ENCODE measurements at regions not wholly inside any gene's neighbourhood (a gene's known extent, or its start where the extent isn't known, plus 50 kb on each side); places are given as distances from the start of the nearest gene placed in this dataset.
"Not testable (repeated sequence)": the region's sequence is repeated elsewhere in the genome, so short reads cannot be mapped to it uniquely, and the experiment has no call there.

DNA sequence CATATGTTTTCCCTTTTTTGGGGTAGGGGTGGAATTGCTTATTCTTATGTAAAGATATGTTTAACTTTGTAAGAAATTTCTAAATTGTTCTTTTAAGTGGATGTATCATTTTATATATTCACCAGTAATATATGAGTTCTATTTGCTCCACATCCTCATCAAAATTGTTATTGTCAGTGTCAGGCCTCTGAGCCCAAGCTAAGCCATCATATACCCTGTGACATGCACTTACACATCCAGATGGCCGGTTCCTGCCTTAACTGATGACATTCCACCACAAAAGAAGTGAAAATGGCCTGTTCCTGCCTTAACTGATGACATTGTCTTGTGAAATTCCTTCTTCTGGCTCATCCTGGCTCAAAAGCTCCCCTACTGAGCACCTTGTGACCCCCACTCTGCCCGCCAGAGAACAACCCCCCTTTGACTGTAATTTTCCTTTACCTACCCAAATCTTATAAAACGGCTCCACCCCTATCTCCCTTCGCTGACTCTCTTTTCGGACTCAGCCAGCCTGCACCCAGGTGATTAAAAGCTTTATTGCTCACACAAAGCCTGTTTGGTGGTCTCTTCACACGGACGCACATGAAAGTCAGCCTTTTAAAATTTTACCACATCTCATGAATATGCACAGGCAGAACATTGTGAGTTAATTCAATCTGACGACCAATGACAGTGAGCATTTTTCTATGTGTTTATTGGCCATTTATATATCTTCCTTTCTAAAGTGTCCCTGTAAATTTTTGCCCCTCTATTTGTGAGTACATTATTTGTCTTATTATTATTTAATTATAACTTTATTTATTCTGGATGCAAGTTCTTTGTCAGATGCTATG lies 176.8 kb downstream of the CDC14C start:
- not testable (repeated sequence) for DNase-seq

DNA sequence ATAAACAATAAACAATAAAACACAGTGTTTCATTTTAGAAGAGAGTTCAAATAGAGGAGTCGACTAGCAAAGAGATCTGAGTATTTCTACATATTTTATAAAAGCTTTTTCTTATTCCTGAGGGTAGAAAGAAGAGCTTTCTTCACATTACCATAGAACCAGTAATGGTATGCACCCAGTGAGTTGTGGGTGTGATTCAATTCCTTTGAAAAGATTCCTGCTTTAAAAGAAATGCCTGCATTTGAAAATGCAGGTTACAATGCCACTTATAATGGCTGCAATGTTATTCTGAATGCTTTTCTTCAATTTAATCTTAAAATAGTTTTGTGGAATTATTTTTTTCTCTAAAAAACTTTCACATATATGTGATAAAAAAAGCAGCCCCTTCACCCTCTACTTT lies 178.1 kb downstream of the CDC14C start:
- DNase-seq: no peak

DNA sequence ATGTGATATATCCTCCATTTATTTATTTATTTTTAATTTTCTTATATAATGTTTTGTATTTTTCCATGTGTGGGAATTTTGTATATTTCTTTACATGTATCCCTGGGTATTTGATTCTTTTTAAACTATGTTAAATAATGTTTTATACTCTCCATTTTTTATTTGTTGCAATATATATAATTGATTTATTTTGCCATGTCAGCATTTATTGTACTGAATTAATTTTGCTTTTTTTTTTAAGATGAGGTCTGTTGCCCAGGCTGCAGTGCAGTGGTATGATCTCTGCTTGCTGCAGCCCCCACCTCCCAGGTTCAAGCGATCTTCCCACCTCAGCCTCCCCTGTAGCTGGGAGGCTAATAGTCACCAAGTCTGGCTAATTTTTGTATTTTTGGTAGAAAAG lies 187.4 kb downstream of the CDC14C start:
- DNase-seq: no peak

DNA sequence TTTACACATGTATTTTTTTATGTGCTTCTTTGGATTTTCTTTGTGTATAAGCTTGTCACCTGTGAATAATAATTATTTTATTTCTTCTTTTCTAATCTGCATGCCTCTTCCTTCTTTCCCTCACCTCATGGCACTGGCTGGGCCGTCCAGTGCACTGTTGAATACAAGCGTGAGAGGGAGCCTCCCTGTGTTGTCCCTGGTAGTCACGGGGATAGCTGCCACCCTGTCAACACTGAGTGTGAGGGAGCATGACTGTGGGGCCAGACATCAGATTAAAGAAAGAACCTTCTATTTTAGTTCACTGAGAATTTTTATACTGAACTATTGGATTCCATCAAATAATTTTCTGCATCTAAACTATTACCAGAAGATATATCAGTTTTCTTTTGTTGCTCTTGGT lies 187.9 kb downstream of the CDC14C start:
- DNase-seq: no peak

DNA sequence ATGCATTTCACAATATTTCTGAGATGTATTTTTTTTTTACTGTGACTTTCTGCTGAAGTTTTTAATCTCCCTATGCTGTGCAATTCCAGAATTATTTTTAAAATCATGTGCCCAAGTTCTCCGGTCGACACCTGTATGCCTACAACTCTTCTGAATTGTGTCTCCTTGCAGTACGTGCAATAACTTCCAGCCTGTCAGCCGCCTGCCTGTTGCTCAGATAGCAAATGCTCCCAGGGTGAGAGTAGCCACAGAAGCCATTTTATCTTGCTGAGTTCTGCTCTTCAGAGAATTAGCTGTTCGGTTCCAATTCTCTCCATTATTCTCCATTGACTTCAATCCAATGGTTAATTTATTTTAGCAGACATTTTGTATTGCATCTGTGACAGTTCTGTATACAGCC lies 188.3 kb downstream of the CDC14C start:
- DNase-seq: no peak

DNA sequence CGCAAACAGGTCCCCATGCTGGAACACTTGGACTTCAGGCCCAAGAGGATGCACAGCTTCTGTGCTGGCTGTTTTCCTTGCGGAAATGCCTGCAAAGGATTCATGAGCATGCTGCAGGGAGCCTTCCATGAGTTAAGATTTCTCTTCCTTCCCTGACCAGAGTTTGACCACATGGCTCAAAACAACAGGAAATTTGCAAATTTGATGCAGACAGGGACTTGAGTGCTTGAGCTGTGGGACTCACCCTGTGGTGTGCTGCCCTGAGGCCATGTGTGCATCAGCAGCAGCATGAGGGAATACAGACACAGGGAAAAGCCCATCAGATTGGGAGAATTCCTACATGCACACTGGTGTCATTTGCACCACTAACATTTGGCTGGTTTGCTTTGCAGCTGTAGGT lies 195.4 kb downstream of the CDC14C start:
- no peak for DNase-seq

DNA sequence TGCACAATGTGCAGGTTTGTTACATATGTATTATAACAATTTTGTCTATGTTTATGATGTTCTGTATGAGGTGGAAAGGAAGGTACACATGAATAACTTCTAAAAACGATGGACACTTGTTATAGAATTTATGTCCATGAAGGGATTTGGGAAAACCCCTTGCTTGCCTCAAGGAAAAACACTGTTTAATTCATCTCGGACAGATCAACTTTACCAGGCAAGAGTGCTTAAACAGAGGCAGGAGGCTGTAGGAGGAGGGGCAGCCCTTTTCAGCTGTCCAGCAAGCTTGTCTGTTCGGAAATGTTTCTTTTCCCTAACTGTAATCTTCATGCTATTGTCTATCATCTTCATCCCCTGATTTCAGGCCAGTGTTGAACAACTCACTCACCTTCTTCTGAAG lies 200.9 kb downstream of the CDC14C start:
- DNase-seq: no peak

DNA sequence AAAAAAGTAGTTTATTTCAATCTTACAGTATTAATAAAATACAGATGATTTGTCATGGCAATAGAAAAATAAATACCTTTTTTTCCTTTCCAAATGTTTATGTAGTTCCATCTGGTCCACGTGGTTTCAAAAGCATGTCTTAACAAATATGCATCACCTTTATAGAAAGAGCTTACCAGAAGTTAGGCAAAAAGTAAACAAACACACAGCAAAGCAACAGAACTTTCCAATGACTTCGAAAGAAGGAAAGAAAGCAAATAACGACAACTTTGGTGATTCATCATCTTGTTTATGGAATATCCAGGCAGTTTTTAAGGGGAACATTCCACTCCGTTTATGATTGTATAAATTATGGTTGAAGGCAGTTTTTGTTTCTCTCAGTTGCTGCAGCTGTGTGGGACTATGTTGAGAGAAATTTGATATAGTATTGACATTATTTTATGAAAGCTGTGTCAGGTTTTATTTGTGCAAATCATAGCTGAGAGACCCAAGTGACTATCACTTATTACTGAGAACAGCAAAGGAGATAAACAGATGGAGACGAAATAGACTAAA lies 203.1 kb downstream of the CDC14C start:
- DNase-seq: no peak

DNA sequence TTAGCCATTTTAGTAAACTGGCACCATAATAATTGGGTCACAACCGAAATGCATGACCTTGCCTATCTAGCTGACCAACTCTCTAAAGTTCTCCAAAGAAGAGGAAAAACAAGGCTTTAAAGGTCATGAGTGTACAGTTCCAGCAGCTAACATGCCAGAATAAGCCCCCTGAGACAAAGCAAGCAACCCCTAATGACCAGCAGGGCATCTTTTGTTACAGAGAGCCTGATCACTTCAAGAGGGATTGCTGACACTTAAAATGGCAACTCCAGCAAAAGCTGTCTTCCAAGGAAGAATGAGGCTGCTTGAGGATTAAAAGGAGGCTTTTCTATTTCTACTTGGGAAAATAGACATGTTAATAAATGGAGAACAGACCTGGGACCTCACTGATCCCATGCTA lies 213.6 kb downstream of the CDC14C start:
- no peak for DNase-seq

DNA sequence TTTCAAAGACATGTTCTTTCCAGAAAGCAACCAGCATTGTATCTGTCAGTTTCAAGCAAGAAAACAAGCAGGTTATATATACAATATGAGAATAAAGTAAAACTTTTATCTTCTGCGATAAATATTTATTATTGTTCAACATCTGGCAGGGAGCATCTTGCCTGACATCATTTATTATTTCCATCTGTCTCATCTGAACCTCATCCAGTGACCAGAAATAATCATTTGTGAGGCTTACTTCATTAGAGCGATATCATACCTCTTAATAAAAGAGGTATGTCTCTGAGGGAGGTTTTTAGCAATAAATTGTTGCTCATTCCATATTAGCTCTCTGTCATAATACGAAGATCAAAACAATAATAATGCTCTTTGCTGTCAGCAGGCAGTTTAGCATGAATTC lies 226.1 kb downstream of the CDC14C start:
- no peak for DNase-seq

DNA sequence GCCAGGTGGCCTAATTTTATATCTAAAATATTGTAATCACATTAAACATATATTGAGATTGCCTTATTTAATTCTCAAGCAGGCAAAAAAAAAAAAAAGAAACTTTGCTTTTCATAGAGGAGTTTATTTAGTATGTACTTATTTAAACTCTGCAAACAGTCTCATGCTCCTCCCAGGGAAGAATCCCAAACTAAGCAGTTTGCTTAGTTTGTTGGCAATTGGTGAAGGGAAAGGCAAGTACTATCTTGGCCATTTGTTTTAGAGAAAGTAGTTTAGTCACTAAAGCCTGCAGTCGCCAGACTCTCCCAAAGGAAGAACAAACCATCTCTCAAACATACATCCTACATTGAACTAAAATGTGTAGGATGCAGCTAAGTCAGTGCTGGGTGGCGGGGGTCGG lies 226.8 kb downstream of the CDC14C start:
- DNase-seq: no peak

DNA sequence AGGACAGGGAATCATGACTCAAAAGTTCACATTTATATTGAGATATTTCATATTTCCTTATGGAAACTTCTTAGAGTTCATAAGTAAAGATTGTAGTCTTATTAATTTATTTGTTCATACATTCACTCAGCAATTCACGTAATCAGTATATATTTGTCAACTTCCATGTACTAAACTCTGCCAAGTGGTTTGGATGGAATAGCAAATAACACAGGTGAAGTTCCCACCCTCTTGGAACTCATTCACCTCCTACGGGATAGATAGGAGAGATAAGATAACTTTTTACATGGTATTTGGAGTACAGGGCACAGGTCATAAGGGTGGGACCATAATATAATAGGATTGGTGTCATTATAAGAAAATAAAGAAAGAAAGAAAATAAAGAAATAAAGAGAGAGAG lies 234.0 kb downstream of the CDC14C start:
- no peak for DNase-seq

DNA sequence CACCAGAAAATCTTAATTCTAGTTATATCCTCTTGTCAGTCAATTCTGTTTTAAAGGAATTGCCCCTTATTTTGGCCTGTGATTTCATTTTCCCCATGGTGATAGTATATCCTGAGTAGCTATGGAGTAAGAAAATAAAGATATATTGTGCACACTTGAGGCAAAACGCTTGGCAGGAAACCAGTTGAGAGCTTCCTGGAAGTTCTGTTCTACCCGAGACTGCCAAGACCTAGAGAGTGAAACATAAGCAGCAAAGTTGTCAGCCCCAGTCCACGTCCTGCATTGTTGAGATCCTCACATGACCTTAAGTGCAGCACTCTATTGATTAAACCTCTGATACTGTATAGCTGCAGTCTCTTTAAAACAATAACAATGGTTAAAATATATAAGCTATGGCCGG lies 235.2 kb downstream of the CDC14C start:
- DNase-seq: no peak

DNA sequence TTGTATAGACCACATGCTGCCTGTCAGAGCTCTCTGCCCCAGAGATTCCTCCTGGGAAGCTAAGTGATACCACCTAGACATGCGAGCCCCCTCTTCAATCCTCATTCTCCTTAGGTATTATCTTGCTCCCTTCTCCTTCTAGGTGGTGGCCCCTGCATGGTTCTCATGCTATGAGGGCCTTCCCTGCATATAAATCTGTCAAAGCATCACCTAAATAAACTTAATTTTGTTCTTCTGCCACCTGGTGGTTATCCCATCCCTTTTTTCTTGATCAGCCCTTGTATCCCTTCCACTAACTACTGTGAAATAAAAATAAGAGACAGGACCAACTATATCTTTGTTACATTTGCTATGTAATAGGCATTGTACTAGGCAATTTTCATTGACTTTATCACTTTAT lies 242.1 kb downstream of the CDC14C start:
- no peak for DNase-seq

DNA sequence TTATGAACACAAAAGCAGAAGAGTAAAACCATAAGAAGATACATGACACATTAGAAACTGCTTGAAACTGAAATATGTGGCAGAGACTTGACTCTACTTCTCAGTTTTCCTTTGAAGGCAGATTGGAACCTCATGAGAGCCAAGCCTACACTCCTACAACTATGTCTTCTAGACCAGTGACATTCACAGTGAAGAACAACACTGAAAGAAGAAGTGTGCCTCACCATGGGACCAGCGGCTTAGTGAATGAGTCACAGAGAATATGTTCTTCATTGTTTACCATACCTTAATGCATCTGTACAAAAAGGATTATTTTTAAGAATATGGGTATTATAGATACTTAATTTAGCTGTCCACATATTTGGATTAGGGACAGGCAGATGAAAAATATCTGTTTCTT lies 248.3 kb downstream of the CDC14C start:
- no peak for DNase-seq

DNA sequence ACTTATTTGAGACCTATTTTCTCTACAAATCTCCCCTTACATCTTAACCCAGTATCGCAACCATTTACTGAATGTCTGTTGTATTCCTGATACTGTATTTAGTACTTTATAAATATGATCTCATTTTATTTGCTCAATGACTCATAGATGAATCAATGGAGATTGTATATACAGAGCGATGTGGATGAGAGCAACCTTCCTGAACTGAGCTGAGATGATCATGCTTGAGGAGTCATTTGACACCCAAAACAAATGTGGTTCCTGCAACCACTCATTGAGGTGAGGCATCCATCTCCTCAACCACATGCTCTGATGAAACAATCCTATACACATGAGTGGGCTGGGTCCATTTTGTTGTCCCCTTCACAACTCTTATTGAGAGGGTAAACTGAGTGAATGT lies 250.0 kb downstream of the CDC14C start:
- DNase-seq: no peak

DNA sequence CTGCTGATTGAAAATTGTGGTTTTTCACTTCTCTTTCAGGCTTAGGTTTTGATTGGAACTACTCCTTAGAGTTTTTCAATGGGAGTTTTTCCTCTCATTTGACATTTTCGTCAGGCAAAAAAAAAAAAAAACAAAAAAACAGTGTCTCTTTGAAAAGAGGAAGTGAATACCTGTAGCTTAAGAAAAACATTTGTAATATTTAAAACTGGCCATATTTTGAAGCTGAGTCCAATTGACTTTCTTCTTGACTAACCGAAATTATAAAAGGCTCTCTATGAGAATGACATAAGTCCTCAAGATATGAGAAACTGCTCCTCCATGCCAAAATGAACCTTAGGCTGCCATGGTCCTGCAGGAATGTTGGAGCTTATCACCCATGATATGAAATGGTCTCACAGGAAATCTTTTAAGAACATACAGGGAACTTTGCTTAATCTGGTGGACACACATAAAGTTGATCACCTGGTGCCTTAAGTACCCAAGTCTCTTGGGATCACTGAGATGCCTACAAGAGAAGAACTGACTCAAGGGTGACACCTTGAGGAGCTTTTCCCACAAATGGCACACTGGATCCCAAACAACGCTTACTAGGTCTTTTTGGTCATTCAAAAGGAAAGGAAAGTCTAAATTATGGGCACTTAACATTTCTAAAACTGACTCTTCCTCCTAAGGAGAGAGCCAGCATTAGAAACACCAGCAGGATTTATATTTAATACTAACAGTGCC lies 263.4 kb downstream of the CDC14C start:
- no peak for DNase-seq

DNA sequence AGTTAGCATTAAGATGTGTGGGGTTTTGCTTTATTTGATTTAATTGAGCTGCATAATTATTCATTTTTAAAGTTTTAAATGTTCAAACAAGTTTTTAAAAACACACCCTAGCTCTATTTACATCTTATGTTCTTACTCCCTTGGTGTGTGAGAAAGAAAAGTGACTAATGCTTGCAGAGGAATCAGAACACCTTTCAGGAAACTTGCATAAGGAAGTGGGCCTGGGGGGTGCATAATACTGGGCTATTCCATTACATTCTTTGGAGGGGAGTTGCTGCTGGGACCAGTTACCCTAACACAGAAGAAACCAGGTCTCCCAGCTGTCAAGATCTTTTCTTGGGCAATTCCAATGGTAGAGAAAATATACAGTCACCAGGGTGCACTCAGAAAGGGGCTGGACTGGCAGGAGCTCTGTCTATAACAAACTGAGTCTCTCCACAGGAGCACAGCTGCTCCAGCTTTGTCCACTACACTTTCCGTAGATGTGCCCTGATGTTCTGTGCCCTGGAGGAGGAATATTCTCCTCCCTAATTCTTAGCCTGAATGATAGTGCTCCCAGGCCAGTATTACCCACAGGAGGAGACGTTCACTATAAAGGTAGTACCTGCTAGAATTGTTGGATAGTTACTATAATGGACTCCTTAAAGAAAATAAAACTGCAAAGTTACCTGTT lies 304.2 kb downstream of the CDC14C start:
- no peak for DNase-seq

DNA sequence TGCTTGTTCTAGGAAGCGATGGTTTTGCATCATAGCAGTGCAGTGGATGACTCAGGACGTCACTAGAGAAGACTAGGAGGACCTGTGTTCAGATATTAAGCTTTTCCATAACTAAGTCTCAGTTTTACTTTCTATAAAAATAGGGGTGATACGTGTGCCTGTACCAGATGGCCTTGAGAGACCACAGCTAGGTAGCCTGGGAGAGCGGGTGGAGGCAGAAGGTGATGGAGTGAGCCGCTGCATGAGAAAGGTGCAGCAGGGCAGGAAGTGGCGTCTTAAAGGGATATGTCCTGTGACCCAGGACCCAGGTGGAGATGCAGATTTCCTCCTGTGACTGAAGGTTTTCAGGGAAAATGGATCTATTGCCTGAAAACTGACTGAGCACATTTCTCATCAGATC lies 304.9 kb downstream of the CDC14C start:
- no peak for DNase-seq

DNA sequence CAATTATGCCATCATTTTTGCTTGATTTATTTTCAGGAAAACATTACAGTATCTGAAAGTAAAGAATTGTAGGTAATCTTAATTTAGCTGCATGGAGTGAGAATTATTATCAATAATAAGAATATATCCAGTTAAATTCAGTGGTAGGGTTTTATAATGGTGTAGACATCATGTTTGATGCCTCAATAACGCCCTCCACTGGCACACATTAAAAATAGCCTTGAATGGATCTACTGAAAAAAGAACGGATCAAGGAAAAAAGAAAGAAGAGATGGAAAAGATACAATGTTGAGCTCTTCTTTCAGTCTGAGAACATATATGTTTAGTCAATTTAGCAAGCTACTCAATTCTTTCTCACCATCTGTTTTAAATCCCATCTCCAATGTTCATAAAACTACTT lies 319.2 kb downstream of the CDC14C start:
- DNase-seq: no peak

DNA sequence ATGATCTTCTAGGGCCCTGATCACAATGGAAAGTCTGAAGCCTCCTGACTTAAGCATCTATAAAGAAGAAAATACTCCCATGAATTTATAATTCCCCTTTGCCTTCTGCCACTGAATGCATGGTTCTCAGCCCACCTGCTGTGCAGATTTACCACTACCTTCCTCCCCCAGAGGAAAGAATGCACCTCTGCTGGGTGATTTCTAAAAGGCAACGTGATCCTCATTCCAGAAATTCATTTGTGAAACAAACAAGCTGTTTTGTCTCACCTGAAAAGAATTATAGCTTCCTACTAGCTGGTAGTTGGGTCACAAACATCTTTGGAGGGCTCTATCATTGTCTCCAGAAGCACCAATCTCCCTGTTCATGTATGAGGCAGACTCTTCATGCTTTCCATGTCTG lies 320.2 kb downstream of the CDC14C start:
- DNase-seq: no peak

DNA sequence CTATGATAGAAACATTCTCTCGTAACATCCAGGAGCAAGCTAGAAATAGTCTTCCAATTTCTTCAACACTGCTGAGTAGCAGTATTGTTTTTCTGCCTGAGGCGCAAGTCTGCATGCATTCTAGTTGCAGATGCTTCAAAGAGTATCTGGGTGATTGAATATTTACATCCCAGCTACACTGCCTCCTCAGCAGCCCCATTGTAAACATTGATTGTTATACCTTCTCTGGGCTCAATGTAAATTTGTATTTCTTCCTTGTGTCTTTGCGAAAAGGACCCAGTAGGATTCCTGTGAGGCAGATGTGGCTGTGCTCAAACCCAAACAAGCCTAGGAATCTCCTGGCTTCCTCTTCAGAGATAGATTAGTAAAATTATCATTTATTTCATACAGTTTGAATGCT lies 320.7 kb downstream of the CDC14C start:
- DNase-seq: no peak

DNA sequence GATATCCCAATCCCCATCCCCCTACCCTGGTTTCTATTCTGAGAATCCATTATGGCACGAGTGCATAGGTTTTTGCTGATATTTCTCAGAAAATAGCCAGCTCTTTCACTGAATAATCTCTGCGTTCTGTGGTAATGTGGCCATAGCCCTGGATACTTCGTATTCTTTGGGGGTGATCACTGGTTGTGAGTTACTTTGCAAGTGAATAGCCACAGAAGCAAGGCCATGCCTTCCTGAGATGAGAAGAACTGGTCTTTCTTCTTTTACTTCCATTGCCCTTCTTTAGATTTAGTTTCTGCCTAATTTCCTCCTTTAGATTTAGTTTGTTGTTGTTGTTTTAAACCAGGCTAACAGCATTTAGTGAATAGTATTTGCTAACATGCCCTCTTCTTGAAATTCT lies 323.4 kb downstream of the CDC14C start:
- no peak for DNase-seq

DNA sequence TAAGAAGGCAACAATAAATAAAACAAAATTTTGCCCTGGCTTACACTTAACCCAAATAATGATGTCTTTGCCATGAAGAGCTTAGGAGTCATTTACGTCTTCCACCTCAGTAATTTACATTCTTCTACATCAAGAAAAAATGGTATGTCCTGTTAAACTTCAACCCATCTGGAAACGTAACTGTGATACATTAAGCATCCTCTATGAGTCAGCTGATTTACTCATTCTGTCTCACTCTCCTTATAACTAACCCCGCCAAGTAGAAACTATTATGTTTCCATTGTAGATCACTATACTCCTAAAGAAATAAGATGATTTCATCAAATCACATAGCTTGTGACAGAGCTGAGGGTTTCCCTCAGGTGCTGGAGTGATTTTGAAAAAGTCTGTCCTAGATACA lies 330.7 kb downstream of the CDC14C start:
- no peak for DNase-seq

Data from NCI-H1105 (cell line).